OCI-LY3 (cell line): ENCODE measurements at regions not wholly inside any gene's neighbourhood (a gene's known extent, or its start where the extent isn't known, plus 50 kb on each side); places are given as distances from the start of the nearest gene placed in this dataset.

Experiments used
- CTCF ChIP-seq: fragments of 200-600, 300-600 bp; sonication (generic); IDR thresholded peaks from 2 replicates; pipeline ENCODE4 v1.5.1; 2014; ENCODE audit warnings: antibody characterized with exemption, low read length, low read depth
- EZH2phosphoT487 ChIP-seq: fragments of 200-600 bp; shearing (Covaris generic); IDR thresholded peaks from 2 replicates; pipeline ENCODE4 v1.6.1; 2018; ENCODE audit warnings: antibody characterized with exemption, mixed run types, low read depth

- TF ChIP-seq CTCF (peak; percentile 92), EZH2phosphoT487 (no peak)
Measured at GRCh38 chr1:221203224-221204054, 324.2 kb downstream of the HLX start.
